ENCODE measurements at regions not wholly inside any gene's neighbourhood (a gene's known extent, or its start where the extent isn't known, plus 50 kb on each side); places are given as distances from the start of the nearest gene placed in this dataset.
"Not testable (repeated sequence)": the region's sequence is repeated elsewhere in the genome, so short reads cannot be mapped to it uniquely, and the experiment has no call there.

DNA sequence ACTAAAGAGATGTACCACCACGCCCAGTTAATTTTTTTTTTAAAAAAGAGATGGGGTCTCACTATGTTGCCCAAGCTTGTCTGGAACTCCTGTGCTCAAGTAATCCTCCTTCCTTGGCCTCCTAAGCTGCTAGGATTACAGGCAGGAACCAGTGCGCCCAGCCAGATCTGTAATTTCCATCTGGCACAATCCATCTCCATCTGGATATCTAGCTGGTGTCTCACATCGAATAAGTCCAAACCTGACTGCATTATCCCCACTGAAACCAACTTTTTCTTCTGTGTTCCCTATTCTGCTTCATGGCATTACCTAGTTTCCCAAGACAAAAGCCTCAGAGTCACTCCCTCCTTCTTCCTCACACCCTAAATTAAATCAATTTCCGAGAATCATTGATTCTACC, 125.8 kb upstream of the TEX13C start:
- DNase-seq (ENCODE audit: low read depth in 4 of 4, low spot score in 3 of 4), result no peak

DNA sequence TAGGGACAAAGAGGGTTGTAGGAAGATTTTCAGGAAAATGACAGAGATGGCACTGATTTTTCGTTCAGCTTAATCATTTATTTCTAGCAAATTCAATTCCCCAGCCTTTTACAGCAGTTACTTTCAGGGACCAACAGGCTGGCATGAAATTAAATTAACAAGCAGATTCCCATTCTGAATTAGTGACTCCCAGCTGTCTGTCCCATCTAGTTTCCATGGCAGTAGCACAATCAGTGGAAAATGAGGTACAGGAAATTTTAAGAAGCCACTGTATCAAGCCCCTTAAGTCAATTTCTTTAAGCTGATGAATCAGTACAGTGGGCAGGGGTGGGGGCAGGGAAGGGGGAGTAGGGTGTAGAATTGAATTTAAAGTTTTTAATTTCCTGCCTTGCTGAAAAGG, 121.1 kb upstream of the TEX13C start:
- DNase-seq (ENCODE audit: low read depth in 4 of 4, low spot score in 3 of 4), result no peak

DNA sequence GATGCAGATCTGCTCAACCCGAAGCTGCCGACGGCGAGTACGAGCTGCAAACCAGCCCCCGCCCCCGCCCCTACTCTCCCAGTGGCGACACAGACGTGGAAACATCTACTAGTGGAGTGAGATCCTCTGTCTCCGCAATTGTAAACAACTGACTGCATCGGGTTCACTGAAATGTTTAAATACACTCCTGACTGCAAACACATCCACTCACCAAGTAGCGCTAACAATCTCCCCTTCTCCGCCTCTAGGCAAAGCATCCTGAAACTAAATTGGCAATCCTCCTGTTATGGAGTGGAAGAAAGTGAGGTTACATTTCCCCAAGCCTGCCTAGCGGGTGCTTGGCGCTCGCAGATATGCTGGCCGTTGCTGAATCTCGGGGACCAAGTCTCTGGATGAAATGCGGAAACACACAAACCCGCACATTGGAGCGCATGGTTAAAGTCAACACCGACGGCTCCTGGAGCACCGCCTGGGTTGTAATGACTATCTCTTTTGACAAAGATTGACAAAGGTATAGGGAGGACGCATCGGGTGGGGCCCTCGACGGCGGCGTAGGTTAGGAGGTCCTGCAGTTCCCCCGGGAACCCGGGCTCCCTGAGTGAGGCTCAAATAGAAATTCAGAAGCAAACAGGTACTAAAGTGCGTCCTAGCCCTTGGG, 117.0 kb upstream of the TEX13C start:
- no peak for DNase-seq (ENCODE audit: low read depth in 4 of 4, low spot score in 3 of 4)

DNA sequence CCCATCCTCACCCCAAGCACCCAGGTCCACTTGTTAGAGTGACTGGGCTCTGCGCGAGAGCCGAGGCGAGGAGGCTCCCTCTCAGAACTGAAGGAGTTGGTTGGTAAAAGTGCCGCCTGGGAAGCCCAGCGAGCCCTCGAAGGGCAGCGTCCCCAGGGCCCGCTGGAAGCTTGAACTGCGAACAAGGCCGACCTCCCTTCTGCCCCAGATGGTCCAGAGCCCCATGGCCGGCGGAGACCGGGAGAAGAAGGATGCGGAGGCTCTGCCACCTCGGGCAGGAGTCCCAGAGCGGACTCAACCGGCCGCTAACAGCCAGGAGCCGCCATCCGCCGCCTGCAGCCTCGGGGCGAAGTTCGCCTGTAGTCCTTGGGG, 116.3 kb upstream of the TEX13C start:
- no peak for DNase-seq (ENCODE audit: low read depth in 4 of 4, low spot score in 3 of 4)

DNA sequence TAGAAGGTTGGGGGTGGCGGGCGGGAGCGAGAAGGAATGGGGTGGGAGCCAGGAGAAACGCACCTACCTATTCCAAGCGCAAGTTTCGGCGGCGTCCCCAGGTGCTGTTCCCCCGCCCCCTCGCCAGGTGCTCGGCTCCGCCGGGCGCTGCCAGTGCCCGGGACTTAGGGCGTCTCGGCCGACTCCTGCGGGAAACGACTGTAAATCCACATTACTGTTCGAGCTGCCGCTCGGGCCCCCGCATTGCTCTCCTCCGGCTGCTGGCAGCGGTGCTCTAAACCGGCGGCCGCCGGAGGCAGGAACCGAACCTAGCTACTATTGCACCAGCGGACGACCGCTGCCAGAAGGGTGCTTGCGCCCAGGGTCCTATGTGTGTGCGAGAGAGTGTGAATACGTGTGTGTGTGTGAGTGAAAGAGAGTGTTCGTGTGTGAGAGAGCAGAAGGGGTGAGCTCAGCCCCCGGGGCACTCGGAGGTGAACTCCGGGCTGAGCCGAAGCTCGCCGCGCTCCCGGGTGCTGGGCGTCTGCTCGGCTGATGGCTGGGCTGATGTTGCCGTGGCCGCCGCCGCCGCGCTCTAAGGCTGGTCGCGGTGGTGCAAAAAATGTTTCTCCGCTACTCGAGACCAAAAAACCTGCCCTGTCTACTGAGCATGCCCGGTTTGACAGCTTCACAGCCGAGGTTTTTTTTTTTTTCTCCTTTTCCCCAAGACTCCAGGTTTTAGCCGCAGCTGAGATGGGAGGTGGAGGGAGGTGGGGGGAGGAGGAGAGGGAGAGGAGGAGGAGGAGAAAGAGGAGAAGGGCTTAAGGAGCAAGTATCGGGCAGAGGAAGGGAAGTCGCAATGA, 115.7 kb upstream of the TEX13C start:
- peak in 1 of 4 donors; percentile 40 for DNase-seq (ENCODE audit: low read depth in 4 of 4, low spot score in 3 of 4)

DNA sequence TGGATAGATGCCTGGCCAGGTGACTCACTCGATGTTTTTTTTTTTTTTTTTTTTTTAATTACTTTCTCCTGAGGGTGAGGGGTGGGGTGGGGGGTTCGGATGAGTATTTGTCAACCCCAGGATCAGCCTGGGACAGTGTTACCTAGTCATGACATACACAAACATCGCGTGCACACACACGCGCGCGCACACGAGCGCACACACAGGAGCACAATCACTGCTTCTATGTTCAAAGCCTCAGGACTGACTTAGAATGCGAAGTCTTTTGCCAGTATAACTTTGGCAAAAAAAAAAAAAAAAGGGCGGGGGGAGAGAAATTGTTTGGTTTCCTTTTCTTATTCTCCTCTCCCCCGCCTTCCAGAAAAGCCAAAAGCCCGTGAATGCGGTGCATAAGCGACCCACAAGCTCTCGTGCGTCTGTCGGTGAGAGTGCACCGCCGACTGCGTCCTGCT, 115.0 kb upstream of the TEX13C start:
- no peak for DNase-seq (ENCODE audit: low read depth in 4 of 4, low spot score in 3 of 4)

DNA sequence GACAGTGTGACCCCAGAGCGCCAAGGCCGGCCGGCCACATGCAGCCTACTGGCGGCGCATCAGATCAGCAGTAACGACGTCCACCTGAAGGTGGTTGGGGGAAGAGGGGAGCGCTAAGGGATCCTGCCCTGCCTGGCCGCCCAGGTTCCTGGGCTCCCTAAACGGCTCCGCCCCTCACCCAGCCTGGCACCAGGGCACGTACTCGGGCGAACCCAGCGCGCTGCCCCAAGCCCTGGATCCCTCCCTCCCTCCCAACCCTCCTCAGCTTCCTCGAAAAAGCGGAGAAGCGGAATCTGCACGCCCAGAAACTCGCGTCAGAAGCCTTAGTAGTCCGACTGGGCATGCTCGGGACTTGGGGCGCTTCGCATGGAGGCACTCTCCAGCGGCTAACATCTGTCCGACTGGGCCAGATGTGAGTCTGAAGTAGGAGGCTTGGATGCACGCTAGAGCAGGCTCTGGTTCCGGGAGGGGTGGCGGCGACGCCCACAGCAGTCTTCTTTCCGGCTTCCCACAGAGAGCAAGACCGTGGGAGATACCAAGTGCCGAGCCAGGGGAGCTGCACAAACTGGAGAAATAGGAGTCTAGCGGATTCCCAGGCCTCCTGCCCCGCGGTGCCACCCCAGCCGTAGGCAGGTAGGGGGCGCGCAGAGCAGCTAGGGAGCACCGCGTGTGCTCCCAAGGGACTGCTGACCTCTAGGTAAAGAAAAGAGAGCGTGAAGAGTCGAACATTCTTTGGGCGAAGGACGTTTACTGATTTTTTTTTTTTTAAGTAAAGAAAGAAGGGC, 114.3 kb upstream of the TEX13C start:
- DNase-seq (ENCODE audit: low read depth in 4 of 4, low spot score in 3 of 4), result peak in 1 of 4 donors; percentile 55

DNA sequence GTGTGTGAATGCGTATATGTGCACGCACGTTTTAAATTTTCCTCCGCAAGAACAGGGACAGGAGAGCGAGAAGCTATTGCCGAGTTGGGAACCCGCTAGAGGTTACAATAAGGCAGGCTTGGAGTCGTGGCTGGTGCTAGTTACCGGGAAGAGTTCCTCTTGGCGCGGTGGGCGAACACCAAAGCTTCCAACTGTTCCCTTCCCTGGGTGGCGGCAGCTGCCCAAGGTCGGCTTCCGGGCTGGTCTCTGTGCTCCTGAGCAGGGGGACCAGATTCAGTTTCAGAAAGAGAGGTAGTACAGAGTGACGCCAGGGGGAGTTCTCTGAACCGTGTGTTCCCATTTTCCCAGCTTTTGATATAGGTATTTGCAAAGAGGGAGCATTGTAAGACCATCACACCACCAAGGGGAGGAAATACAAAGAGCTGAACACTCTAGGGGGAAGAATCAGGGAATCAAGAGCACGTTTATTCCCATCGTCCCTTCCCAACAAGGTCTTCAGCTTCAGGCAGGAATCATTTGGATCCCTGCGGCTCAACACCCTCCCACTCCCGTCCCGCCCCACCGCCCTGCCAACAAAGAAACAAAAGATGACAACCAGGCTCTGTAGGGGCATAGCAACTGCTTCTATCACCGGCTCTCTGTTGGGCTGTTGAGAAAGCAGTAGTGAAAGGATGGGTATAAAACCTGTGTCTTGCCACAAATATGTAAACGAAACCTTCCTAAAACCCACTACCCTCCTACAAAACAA, 113.6 kb upstream of the TEX13C start:
- DNase-seq (ENCODE audit: low read depth in 4 of 4, low spot score in 3 of 4), result peak in 1 of 4 donors; percentile 20

DNA sequence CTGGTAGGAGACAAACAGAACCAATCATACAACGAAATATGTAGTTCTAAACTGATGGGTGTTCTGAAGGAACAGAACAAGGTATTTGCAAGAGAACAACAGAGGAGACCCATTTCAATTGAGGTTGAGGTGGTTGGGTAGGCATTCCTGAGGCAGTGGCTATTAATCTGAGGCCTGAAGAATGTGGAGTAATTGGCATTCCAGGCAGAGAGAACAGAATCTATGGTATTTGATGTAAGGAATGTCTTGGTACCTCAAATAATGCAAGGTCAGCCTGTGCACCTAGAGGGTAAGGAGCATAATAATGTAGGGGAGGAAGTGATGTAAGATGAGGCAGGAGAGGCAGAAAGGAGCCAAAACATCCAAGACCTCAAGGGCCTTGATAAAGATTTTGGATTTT, 109.5 kb upstream of the TEX13C start:
- no peak for DNase-seq (ENCODE audit: low read depth in 4 of 4, low spot score in 3 of 4)

DNA sequence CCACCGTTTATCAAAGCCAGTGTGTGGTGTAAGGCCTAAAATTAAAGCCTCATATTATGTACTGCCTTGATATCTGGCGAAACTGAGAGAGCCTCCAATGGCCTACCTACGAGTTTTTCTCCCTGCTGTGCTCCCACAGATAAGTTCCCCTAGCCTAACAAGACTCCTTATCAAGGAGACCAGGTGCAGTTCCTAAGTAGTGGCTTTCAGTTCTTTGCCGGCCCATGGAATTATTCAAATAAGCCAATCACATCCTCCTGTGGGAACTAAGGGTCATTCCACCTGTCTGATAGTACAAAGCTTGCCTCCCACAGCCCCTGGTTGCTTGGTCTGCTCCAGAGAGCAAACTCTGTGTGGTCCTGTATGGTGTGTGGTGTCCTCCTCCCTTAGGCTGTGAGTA, 99.8 kb upstream of the TEX13C start:
- DNase-seq (ENCODE audit: low read depth in 4 of 4, low spot score in 3 of 4), result no peak

DNA sequence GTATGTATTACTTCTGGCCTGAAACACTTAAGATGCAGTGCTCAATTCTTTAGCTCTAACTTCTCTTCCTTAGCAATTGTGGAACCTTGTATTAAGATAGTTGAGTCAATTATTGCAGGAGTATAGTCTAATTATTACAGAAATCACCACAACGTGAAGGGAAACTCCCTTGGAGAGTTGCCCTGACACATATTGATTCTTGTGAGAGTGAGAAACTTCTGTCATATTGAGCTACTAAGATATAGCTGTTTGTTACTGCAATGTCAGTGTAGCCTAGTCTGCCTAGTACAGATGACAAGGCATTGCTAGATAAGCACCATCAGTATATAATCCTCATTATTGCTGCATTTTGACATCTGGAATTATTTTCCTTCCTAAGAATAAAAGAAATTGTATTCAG, 82.7 kb upstream of the TEX13C start:
- DNase-seq (ENCODE audit: low read depth in 4 of 4, low spot score in 3 of 4), result no peak

DNA sequence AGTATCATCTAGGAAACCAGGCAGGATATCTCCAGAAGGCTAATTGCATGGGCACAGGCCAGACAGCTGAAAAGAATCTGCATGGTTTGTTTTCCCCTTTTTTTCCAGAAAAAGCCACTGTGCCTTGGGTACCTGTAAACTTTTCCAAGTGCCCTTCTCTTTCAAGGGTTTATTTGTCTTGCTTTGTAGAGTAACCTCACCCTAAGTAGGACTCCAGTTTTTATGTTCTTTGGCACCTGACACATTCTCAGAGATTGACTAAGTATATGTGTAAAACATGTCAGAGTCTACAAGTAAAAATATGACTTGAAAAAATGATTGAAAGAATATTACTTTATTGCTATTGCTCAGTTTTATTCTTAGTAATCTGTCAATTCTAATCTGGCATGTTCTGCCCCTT, 70.7 kb upstream of the TEX13C start:
- DNase-seq (ENCODE audit: low read depth in 4 of 4, low spot score in 3 of 4), result no peak

DNA sequence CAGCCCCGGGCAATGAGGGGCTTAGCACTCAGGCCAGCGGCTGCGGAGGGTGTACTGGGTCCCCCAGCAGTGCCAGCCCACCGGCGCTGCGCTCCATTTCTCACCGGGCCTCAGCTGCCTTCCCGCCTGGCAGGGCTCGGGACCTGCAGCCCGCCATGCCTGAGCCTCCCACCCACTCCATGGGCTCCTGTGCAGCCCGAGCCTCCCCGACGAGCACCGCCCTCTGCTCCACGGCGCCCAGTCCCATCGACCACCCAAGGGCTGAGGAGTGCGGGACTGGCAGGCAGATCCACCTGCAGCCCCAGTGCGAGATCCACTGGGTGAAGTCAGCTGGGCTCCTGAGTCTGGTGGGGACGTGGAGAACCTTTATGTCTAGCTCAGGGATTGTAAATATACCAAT, 63.9 kb upstream of the TEX13C start:
- DNase-seq (ENCODE audit: low read depth in 4 of 4, low spot score in 3 of 4), result not testable (repeated sequence)

DNA sequence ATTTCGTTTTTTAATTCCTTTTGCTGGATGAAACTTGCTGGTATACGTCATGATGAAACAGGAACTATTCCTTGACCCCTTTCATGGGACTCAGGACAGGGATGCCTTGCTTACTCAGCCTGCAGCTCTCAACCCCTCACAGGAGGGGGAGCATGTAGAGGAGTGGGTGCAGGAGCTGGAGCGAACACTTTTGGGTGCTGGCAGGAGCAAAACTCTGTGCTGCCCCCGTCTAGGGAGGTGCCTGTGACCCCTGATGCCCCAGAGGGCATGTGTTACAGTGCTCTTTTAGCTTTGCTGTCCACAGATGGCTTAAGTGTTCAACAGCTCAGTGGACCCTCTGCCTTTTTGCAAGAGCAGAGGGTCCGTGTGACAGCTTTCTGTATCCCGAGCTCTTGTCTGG, 56.8 kb upstream of the TEX13C start:
- no peak for DNase-seq (ENCODE audit: low read depth in 4 of 4, low spot score in 3 of 4)

DNA sequence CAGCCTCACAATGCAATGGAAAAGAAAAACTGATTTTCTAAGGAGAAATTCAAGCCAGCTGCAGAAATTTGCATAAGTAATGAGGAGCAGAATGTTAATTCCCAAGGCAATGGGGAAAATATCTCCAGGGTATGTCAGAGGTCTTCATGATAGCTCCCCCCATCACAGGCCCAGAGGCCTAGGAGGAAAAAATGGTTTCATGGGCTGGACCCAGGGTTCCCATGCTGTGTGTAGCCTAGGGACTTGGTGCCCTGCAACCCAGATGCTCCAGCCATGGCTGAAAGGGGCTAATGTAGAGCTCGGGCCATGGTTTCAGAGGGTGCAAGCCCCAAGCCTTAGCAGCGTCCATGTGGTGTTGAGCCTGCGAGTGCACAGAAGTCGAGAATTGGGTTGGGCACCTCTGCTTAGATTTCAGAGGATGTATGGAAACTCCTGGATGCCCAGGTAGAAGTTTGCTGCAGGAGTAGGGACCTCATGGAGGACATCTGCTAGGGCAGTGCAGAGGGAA, 53.5 kb upstream of the TEX13C start:
- no peak for DNase-seq (ENCODE audit: low read depth in 4 of 4, low spot score in 3 of 4)
